Activated CD4-positive, alpha-beta memory T cell treated with anti-CD3 and anti-CD28 coated beads for 36 hours (primary cell): ENCODE measurements at regions not wholly inside any gene's neighbourhood (a gene's known extent, or its start where the extent isn't known, plus 50 kb on each side); places are given as distances from the start of the nearest gene placed in this dataset.
"Not testable (repeated sequence)": the region's sequence is repeated elsewhere in the genome, so short reads cannot be mapped to it uniquely, and the experiment has no call there.

Source experiments
- CTCF ChIA-PET: fragments of 350-600 bp; sonication (Branson Sonifier 250); formaldehyde crosslinking; loops from one replicate; lab custom pipeline; 2021; ENCODE audit warnings: antibody characterized with exemption, inconsistent platforms; lab: Charles Lee
- POLR2A ChIA-PET: fragments of 350-600 bp; sonication (Branson Sonifier 250); formaldehyde crosslinking; loops from one replicate; lab custom pipeline; 2021; ENCODE audit warnings: antibody characterized with exemption; lab: Charles Lee
- DNase-seq: peaks from one replicate; pipeline ENCODE4 v3.0.0-alpha.2; 2020
- H3K27ac Mint-ChIP-seq: one replicate; pipeline ENCODE4 v1.8.0; 2021; ENCODE audit warnings: mixed read lengths
- H3K27me3 Mint-ChIP-seq: one replicate; pipeline ENCODE4 v1.8.0; 2021; ENCODE audit warnings: mixed read lengths
- H3K36me3 Mint-ChIP-seq: one replicate; pipeline ENCODE4 v1.8.0; 2021; ENCODE audit warnings: mixed read lengths
- H3K4me1 Mint-ChIP-seq: one replicate; pipeline ENCODE4 v1.8.0; 2021; ENCODE audit warnings: low read depth, mixed read lengths
- H3K4me3 Mint-ChIP-seq: one replicate; pipeline ENCODE4 v1.8.0; 2021; ENCODE audit warnings: mild to moderate bottlenecking, mixed read lengths
- H3K9me3 Mint-ChIP-seq: one replicate; pipeline ENCODE4 v1.8.0; 2021; ENCODE audit warnings: mixed read lengths
- intact Hi-C: fragments of 100-400 bp; cut with micrococcal nuclease; formaldehyde crosslinking; loops from one replicate; pipeline ENCODE4 v1.15.1; 2023

GRCh38 chr6:112528306-112528705 lies 181.2 kb downstream of the RFPL4B start:
- CTCF ChIA-PET, H3K4me3 Mint-ChIP-seq, H3K27ac Mint-ChIP-seq, DNase-seq, H3K4me1 Mint-ChIP-seq, POLR2A ChIA-PET, intact Hi-C loops, H3K27me3 Mint-ChIP-seq, H3K36me3 Mint-ChIP-seq, H3K9me3 Mint-ChIP-seq: not testable (repeated sequence)

GRCh38 chr6:112535816-112536215 lies 188.7 kb downstream of the RFPL4B start:
- no peak for DNase-seq
- H3K27me3 Mint-ChIP-seq: no peaks in the 10 kb centered on the region
- ChIA-PET CTCF (no interaction called here), POLR2A (no interaction called here)
- intact Hi-C loops: no loop called here
- no peaks in the 10 kb centered on the region for H3K36me3 Mint-ChIP-seq
- H3K9me3 Mint-ChIP-seq: peaks cover 10% of the 10 kb centered on the region
- no peaks in the 10 kb centered on the region for H3K4me1 Mint-ChIP-seq
- no peak overlapping the region for H3K27ac Mint-ChIP-seq
- H3K4me3 Mint-ChIP-seq: no peak overlapping the region

GRCh38 chr6:112539355-112539754 lies 192.2 kb downstream of the RFPL4B start:
- Mint-ChIP-seq H3K4me1 (no peaks in the 10 kb centered on the region), H3K4me3 (no peak overlapping the region), H3K9me3 (peaks cover 10% of the 10 kb centered on the region), H3K27me3 (no peaks in the 10 kb centered on the region), H3K27ac (no peak overlapping the region), H3K36me3 (no peaks in the 10 kb centered on the region)
- ChIA-PET POLR2A (no interaction called here), CTCF (interaction anchor here (0.9 kb wide), 1 partner anchor 1319 kb away, joined by 3 read pairs; no protein-coding TSS in a partner anchor)
- intact Hi-C loops: no loop called here
- no peak for DNase-seq

- intact Hi-C loops, H3K27ac Mint-ChIP-seq, POLR2A ChIA-PET, H3K36me3 Mint-ChIP-seq, H3K4me3 Mint-ChIP-seq, H3K9me3 Mint-ChIP-seq, H3K4me1 Mint-ChIP-seq, H3K27me3 Mint-ChIP-seq: not testable (repeated sequence)
- peak; percentile 11 for DNase-seq
- CTCF ChIA-PET: interaction anchor here (1.1 kb wide), 1 partner anchor 19 kb away, joined by 3 read pairs; no protein-coding TSS in a partner anchor
Observed at GRCh38 chr6:112541847-112542246, 194.7 kb downstream of the RFPL4B start.

- peaks cover 16% of the 10 kb centered on the region for H3K9me3 Mint-ChIP-seq
- POLR2A ChIA-PET, H3K4me1 Mint-ChIP-seq, H3K36me3 Mint-ChIP-seq, H3K27me3 Mint-ChIP-seq, H3K27ac Mint-ChIP-seq, H3K4me3 Mint-ChIP-seq, DNase-seq, CTCF ChIA-PET, intact Hi-C loops: not testable (repeated sequence)
Observed at GRCh38 chr6:112547321-112548085, 200.4 kb downstream of the RFPL4B start.

GRCh38 chr6:112549749-112550148 lies 202.6 kb downstream of the RFPL4B start:
- Mint-ChIP-seq H3K4me3 (no peak overlapping the region), H3K27me3 (no peaks in the 10 kb centered on the region), H3K9me3 (peaks cover 16% of the 10 kb centered on the region), H3K4me1 (no peaks in the 10 kb centered on the region), H3K36me3 (no peaks in the 10 kb centered on the region), H3K27ac (no peak overlapping the region)
- intact Hi-C loops: no loop called here
- ChIA-PET POLR2A (no interaction called here), CTCF (no interaction called here)
- no peak for DNase-seq

- no peak overlapping the region for H3K27ac Mint-ChIP-seq
- ChIA-PET CTCF (no interaction called here), POLR2A (no interaction called here)
- H3K4me1 Mint-ChIP-seq: no peaks in the 10 kb centered on the region
- H3K36me3 Mint-ChIP-seq: no peaks in the 10 kb centered on the region
- H3K9me3 Mint-ChIP-seq: no peaks in the 10 kb centered on the region
- H3K4me3 Mint-ChIP-seq: no peak overlapping the region
- intact Hi-C loops: no loop called here
- DNase-seq: no peak
- H3K27me3 Mint-ChIP-seq: no peaks in the 10 kb centered on the region
Observed at GRCh38 chr6:112557435-112557834, 210.3 kb downstream of the RFPL4B start.

GRCh38 chr6:112557961-112558360 lies 210.8 kb downstream of the RFPL4B start:
- DNase-seq: no peak
- POLR2A ChIA-PET: no interaction called here
- intact Hi-C loops: no loop called here
- H3K9me3 Mint-ChIP-seq: no peaks in the 10 kb centered on the region
- CTCF ChIA-PET: no interaction called here
- H3K27ac Mint-ChIP-seq: no peak overlapping the region
- no peaks in the 10 kb centered on the region for H3K4me1 Mint-ChIP-seq
- H3K27me3 Mint-ChIP-seq: no peaks in the 10 kb centered on the region
- no peak overlapping the region for H3K4me3 Mint-ChIP-seq
- H3K36me3 Mint-ChIP-seq: no peaks in the 10 kb centered on the region

- Mint-ChIP-seq H3K4me3 (no peak overlapping the region), H3K36me3 (no peaks in the 10 kb centered on the region), H3K9me3 (no peaks in the 10 kb centered on the region), H3K27ac (no peak overlapping the region), H3K4me1 (no peaks in the 10 kb centered on the region), H3K27me3 (no peaks in the 10 kb centered on the region)
- intact Hi-C loops: no loop called here
- no peak for DNase-seq
- CTCF ChIA-PET: interaction anchor here (1.2 kb wide), 1 partner anchor 18 kb away, joined by 3 read pairs; no protein-coding TSS in a partner anchor
- POLR2A ChIA-PET: no interaction called here
Observed at GRCh38 chr6:112560651-112561050, 213.5 kb downstream of the RFPL4B start.

- Mint-ChIP-seq H3K36me3 (no peaks in the 10 kb centered on the region), H3K4me1 (no peaks in the 10 kb centered on the region), H3K27me3 (no peaks in the 10 kb centered on the region), H3K4me3 (no peak overlapping the region), H3K27ac (no peak overlapping the region), H3K9me3 (no peaks in the 10 kb centered on the region)
- intact Hi-C loops: no loop called here
- DNase-seq: no peak
- CTCF ChIA-PET: no interaction called here
- POLR2A ChIA-PET: no interaction called here
Observed at GRCh38 chr6:112562301-112563231, 215.4 kb downstream of the RFPL4B start.

- intact Hi-C loops: no loop called here
- no peak overlapping the region for H3K4me3 Mint-ChIP-seq
- no peaks in the 10 kb centered on the region for H3K9me3 Mint-ChIP-seq
- H3K27me3 Mint-ChIP-seq: no peaks in the 10 kb centered on the region
- ChIA-PET CTCF (no interaction called here), POLR2A (no interaction called here)
- H3K36me3 Mint-ChIP-seq: no peaks in the 10 kb centered on the region
- H3K4me1 Mint-ChIP-seq: no peaks in the 10 kb centered on the region
- no peak for DNase-seq
- H3K27ac Mint-ChIP-seq: no peak overlapping the region
Observed at GRCh38 chr6:112563368-112563767, 216.2 kb downstream of the RFPL4B start.

- H3K4me1 Mint-ChIP-seq: no peaks in the 10 kb centered on the region
- H3K27ac Mint-ChIP-seq: no peak overlapping the region
- no peaks in the 10 kb centered on the region for H3K9me3 Mint-ChIP-seq
- H3K27me3 Mint-ChIP-seq: no peaks in the 10 kb centered on the region
- intact Hi-C loops: no loop called here
- no peak overlapping the region for H3K4me3 Mint-ChIP-seq
- H3K36me3 Mint-ChIP-seq: no peaks in the 10 kb centered on the region
- ChIA-PET POLR2A (no interaction called here), CTCF (no interaction called here)
- no peak for DNase-seq
Observed at GRCh38 chr6:112568066-112568465, 220.9 kb downstream of the RFPL4B start.
